Keratinocyte (primary cell): ENCODE measurements at regions not wholly inside any gene's neighbourhood (a gene's known extent, or its start where the extent isn't known, plus 50 kb on each side); places are given as distances from the start of the nearest gene placed in this dataset.

Source experiments
- DNase-seq: peaks from one replicate; pipeline ENCODE4 v3.0.0-alpha.2; 2011; ENCODE audit warnings: low read depth, missing footprints, low spot score
- FAIRE-seq: peaks from 2 replicates; lab custom pipeline; 2011; peaks lifted over from hg19 to GRCh38; lab: Jason Lieb, UNC
- H2AFZ ChIP-seq: 2 replicates; pipeline ENCODE4 v1.6.0; 2012; ENCODE audit warnings: low read length, control low read depth, inconsistent platforms; ENCODE audit not compliant: control insufficient read depth
- H3K27ac ChIP-seq: 2 replicates; pipeline ENCODE4 v1.5.1; 2011; ENCODE audit warnings: low read length; ENCODE audit not compliant: control insufficient read depth, insufficient read depth
- H3K27me3 ChIP-seq: 3 replicates; pipeline ENCODE4 v1.6.0; 2011; ENCODE audit warnings: low read length; ENCODE audit not compliant: control insufficient read depth, insufficient read depth; ENCODE audit errors: extremely low read depth
- H3K36me3 ChIP-seq, 2 experiments: 2 replicates in 1 of 2; 3 replicates in 1 of 2; pipeline ENCODE4 v1.5.1; 2011; ENCODE audit warnings: low read length in 2 of 2, mild to moderate bottlenecking in 1 of 2; ENCODE audit not compliant: control insufficient read depth in 2 of 2, insufficient read depth in 2 of 2; ENCODE audit errors: extremely low read depth in 1 of 2
- H3K4me1 ChIP-seq: 3 replicates; pipeline ENCODE4 v1.5.1; 2011; ENCODE audit warnings: low read length; ENCODE audit not compliant: control insufficient read depth, insufficient read depth; ENCODE audit errors: extremely low read depth
- H3K4me2 ChIP-seq: 3 replicates; pipeline ENCODE4 v1.6.0; 2011; ENCODE audit warnings: low read depth, low read length; ENCODE audit not compliant: control insufficient read depth, insufficient read depth; ENCODE audit errors: extremely low read depth
- H3K4me3 ChIP-seq, 3 experiments: fragments of 200-600 bp in 1 of 3; sonication (generic) in 1 of 3; 2 replicates in 2 of 3; 3 replicates in 1 of 3; pipeline ENCODE4 v1.5.1; 2011 to 2016; ENCODE audit warnings: low read length in 3 of 3, mild to moderate bottlenecking in 3 of 3, control low read depth in 2 of 3, inconsistent platforms in 1 of 3, low read depth in 1 of 3, mixed read lengths in 1 of 3, mixed run types in 1 of 3, moderate library complexity in 1 of 3; ENCODE audit not compliant: control insufficient read depth in 2 of 3, insufficient read depth in 2 of 3; ENCODE audit errors: extremely low read depth in 1 of 3
- H3K79me2 ChIP-seq: 2 replicates; pipeline ENCODE4 v1.6.0; 2012; ENCODE audit warnings: low read length; ENCODE audit not compliant: control insufficient read depth, insufficient read depth
- H3K9ac ChIP-seq: 3 replicates; pipeline ENCODE4 v1.6.0; 2011; ENCODE audit warnings: low read length; ENCODE audit not compliant: control insufficient read depth, insufficient read depth; ENCODE audit errors: extremely low read depth
- H3K9me1 ChIP-seq: 3 replicates; pipeline ENCODE4 v1.6.0; 2011; ENCODE audit warnings: low read length; ENCODE audit not compliant: control insufficient read depth, insufficient read depth; ENCODE audit errors: extremely low read depth
- H3K9me3 ChIP-seq: 2 replicates; pipeline ENCODE4 v1.5.1; 2012; ENCODE audit warnings: low read depth, low read length; ENCODE audit not compliant: control insufficient read depth
- H4K20me1 ChIP-seq: 3 replicates; pipeline ENCODE4 v1.6.0; 2011; ENCODE audit warnings: low read length; ENCODE audit not compliant: control insufficient read depth, insufficient read depth; ENCODE audit errors: extremely low read depth
- CTCF ChIP-seq, 3 experiments: IDR thresholded peaks in 1 of 3; conservative IDR thresholded peaks in 1 of 3; optimal IDR thresholded peaks in 1 of 3; 2 replicates in 2 of 3; 3 replicates in 1 of 3; pipeline versions ENCODE3 to v1.5.1; 2011; ENCODE audit warnings: low read length in 3 of 3, mild to moderate bottlenecking in 3 of 3, moderate library complexity in 2 of 3, control low read depth in 1 of 3, inconsistent platforms in 1 of 3; ENCODE audit not compliant: insufficient read depth in 2 of 3; ENCODE audit errors: extremely low read depth in 1 of 3
- EZH2 ChIP-seq: IDR thresholded peaks from one replicate; pipeline ENCODE4 v1.6.1; 2012; ENCODE audit warnings: inconsistent platforms, mild to moderate bottlenecking, low read length, moderate library complexity
- dilution Hi-C: fragments of 300-500 bp; cut with MboI; formaldehyde crosslinking; loops from one replicate; pipeline ENCODE4 v1.7.0; 2020; ENCODE audit warnings: low sequenced_read_pairs; ENCODE audit not compliant: extremely low pct_ligation_motif_present

DNA sequence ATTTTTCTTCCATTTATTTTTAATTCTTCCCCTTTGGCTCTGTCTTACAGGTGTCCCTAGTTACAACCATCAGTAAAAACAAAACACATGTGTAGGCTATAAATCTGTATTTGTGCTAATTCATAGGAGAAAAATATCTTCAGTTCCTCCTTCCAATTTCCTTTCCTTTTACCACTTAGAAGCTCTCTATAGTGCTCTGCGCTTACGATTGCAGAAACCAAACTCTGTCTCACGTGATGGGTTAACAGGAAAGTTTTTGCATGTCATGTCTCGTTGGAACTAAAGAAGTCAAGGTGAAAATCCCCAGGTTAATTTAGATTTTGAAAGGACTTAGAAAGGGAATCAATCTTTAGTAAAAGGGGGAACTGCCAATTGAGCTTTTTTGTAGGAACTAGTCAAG lies 1390.5 kb upstream of the ZEB2 start:
- Histone ChIP-seq H3K9ac (no peak overlapping the region), H3K9me1 (no peaks in the 10 kb centered on the region), H3K4me3 (no peak overlapping the region), H3K27me3 (no peaks in the 10 kb centered on the region), H3K4me1 (peaks cover 3% of the 10 kb centered on the region), H3K4me2 (no peak overlapping the region), H3K9me3 (no peaks in the 10 kb centered on the region), H3K27ac (no peak overlapping the region), H2AFZ (peak overlapping the region; percentile 33), H3K79me2 (no peaks in the 10 kb centered on the region), H4K20me1 (no peaks in the 10 kb centered on the region), H3K36me3 (no peaks in the 10 kb centered on the region)
- dilution Hi-C loops: no loop called here
- FAIRE-seq: no peak
- TF ChIP-seq CTCF (optimal IDR thresholded peaks at IDR 0.05 in 1 of 3, IDR thresholded peaks at IDR 0.05 in 1 of 3, conservative IDR thresholded peaks at IDR 0.05 in 1 of 3; ENCODE audit: extremely low read depth in 1 of 3, insufficient read depth in 2 of 3, low read length in 3 of 3) (no peak), EZH2 (no peak)
- DNase-seq: no peak

- dilution Hi-C loops: no loop called here
- FAIRE-seq: no peak
- Histone ChIP-seq H3K4me1 (peaks cover 3% of the 10 kb centered on the region), H3K9me3 (no peaks in the 10 kb centered on the region), H4K20me1 (no peaks in the 10 kb centered on the region), H3K4me2 (no peak overlapping the region), H3K27me3 (no peaks in the 10 kb centered on the region), H3K9me1 (no peaks in the 10 kb centered on the region), H3K36me3 (no peaks in the 10 kb centered on the region), H2AFZ (no peak overlapping the region), H3K79me2 (no peaks in the 10 kb centered on the region), H3K4me3 (no peak overlapping the region), H3K9ac (no peak overlapping the region), H3K27ac (no peak overlapping the region)
- no peak for TF ChIP-seq EZH2
- no peak for TF ChIP-seq CTCF (optimal IDR thresholded peaks at IDR 0.05 in 1 of 3, IDR thresholded peaks at IDR 0.05 in 1 of 3, conservative IDR thresholded peaks at IDR 0.05 in 1 of 3; ENCODE audit: extremely low read depth in 1 of 3, insufficient read depth in 2 of 3, low read length in 3 of 3)
- DNase-seq: no peak
These were observed 1389.8 kb upstream of the ZEB2 start for GRCh38 chr2:145909766-145910165.
